HG03460 (cell line): ENCODE measurements at regions not wholly inside any gene's neighbourhood (a gene's known extent, or its start where the extent isn't known, plus 50 kb on each side); places are given as distances from the start of the nearest gene placed in this dataset.

ENCODE experiments used
- ATAC-seq: cut with Tn5 transposase; IDR thresholded peaks from one replicate; pipeline ENCODE4 v1.9.1; 2021; ENCODE audit not compliant: unreplicated experiment

GRCh38 chr10:131658476-131659110 lies 242.2 kb upstream of the PPP2R2D start:
- no peak for ATAC-seq

GRCh38 chr10:131660427-131660826 lies 240.4 kb upstream of the PPP2R2D start:
- ATAC-seq, result no peak

GRCh38 chr10:131662851-131663250 lies 238.0 kb upstream of the PPP2R2D start:
- ATAC-seq, result no peak

GRCh38 chr10:131663351-131663750 lies 237.5 kb upstream of the PPP2R2D start:
- ATAC-seq, result no peak

GRCh38 chr10:131666091-131666490 lies 234.7 kb upstream of the PPP2R2D start:
- ATAC-seq, result no peak

- ATAC-seq, result no peak
Observed at GRCh38 chr10:131667047-131667446, 233.8 kb upstream of the PPP2R2D start.

GRCh38 chr10:131667561-131667960 lies 233.2 kb upstream of the PPP2R2D start:
- ATAC-seq, result no peak

- ATAC-seq, result no peak
Observed at GRCh38 chr10:131668903-131669302, 231.9 kb upstream of the PPP2R2D start.

GRCh38 chr10:131669838-131670237 lies 231.0 kb upstream of the PPP2R2D start:
- no peak for ATAC-seq

- no peak for ATAC-seq
Observed at GRCh38 chr10:131670341-131670740, 230.5 kb upstream of the PPP2R2D start.

- ATAC-seq, result no peak
Observed at GRCh38 chr10:131673396-131673795, 227.4 kb upstream of the PPP2R2D start.

- ATAC-seq, result no peak
Observed at GRCh38 chr10:131674130-131674529, 226.7 kb upstream of the PPP2R2D start.

- ATAC-seq, result no peak
Observed at GRCh38 chr10:131675104-131675503, 225.7 kb upstream of the PPP2R2D start.

GRCh38 chr10:131676046-131676799 lies 224.6 kb upstream of the PPP2R2D start:
- no peak for ATAC-seq

GRCh38 chr10:131676800-131677421 lies 223.9 kb upstream of the PPP2R2D start:
- no peak for ATAC-seq

GRCh38 chr10:131677671-131678070 lies 223.1 kb upstream of the PPP2R2D start:
- ATAC-seq, result no peak

- ATAC-seq, result no peak
Observed at GRCh38 chr10:131678171-131678570, 222.6 kb upstream of the PPP2R2D start.

- ATAC-seq, result no peak
Observed at GRCh38 chr10:131678613-131679012, 222.2 kb upstream of the PPP2R2D start.

GRCh38 chr10:131679926-131680325 lies 220.9 kb upstream of the PPP2R2D start:
- no peak for ATAC-seq

- ATAC-seq, result no peak
Observed at GRCh38 chr10:131681122-131681521, 219.7 kb upstream of the PPP2R2D start.

GRCh38 chr10:131681656-131682055 lies 219.2 kb upstream of the PPP2R2D start:
- ATAC-seq, result no peak

- ATAC-seq, result no peak
Observed at GRCh38 chr10:131682271-131682962, 218.4 kb upstream of the PPP2R2D start.
